Activated CD8-positive, alpha-beta memory T cell treated with anti-CD3 and anti-CD28 coated beads, Interleukin-2, amount 50 U/mL, for 48 hours (primary cell): ENCODE measurements at regions not wholly inside any gene's neighbourhood (a gene's known extent, or its start where the extent isn't known, plus 50 kb on each side); places are given as distances from the start of the nearest gene placed in this dataset.

Experiments
- DNase-seq: peaks from one replicate; pipeline ENCODE4 v3.0.0-alpha.2; 2020

DNA sequence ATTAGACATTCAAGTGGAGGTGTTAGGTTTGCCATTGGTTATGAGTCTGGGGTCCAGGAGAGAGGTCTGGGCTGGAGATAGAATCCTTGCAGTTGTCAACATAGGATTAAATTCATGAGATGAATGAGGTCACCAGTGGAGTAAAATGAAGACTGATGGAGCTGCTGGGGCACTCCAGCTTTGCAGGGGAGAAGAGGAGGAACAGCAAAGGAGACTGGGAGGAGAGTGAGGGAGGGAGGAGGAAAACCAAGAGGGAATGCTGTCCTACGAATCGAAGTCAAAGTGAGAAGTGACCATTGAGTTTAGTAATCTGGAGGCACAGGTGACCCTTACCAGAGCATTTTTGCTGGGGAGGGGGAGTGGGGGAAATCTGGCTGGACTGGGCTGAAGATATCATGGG is 178.2 kb upstream of the NR3C1 start:
- DNase-seq = no peak

DNA sequence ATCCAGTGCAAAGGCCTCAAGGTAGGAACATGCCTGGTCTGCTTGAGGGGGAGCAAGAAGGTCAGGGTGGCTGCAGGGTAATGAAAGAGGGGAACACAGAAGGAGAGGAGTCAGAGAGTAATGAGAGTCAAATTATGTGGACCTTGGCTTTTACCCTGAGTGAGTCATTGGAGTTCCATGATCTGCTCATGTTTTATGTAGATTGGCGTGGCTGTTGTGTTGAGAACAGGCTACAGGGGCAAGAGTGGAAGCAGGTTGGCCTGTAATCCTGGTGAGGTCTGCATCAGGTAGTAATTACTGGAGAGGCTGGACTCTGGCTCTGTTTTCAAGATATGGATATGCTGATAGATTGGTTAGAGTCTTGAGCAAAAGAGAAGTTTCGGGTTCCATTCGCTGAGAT is 177.7 kb upstream of the NR3C1 start:
- no peak for DNase-seq

DNA sequence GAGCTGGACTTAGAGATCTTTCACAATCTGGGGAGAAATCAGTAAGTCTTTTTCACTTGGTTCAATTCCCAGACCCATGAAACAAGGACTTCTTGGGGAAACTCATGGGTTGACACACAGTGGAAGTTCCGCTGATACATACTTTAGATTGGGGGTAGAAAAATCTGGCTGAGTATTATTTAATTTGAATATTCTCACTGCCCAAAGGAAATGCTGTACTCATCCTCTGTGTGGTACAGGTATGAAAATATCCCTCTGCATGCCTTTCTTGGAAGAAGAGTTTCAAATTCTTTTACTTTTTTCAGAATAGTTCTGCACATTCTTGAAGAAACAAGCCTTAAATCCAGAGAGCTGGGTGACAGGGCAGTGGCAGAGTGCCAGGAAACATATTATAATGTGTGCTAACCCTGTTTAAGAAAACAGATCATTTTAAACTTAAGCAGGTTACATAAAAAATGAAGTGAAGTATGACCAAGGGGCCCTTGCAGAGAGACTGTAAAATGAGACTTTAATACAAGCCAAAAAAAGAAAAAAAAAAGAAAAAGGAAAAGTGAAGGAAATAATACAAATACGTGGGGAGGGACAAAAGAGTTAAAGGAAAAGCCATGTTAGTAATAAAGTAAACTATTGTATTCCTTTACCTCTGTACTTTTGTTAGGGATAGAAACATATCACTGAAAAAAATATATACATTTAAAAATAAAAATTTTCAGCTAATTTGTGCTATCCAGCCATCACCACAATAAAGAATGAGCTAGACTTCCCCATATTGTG is 173.4 kb upstream of the NR3C1 start:
- DNase-seq = no peak

DNA sequence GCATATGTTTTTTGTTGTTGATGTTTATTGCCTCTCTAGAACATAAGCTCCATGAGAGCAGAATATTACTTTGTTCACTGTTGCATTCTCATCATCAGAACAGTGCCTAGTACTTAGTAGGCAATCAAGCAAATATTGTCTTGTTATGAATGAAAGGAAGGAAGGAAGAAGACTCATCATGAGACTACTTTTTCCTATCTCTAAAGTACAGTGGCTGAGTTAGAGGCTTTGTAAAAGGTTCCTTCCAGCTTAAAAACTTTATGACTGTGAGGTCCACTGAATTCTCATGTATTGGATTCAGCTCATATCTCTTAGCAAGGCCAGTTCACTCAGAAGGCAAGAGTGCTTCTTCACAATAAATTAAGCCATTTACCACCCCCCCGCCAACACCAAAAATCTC is 171.8 kb upstream of the NR3C1 start:
- no peak for DNase-seq

DNA sequence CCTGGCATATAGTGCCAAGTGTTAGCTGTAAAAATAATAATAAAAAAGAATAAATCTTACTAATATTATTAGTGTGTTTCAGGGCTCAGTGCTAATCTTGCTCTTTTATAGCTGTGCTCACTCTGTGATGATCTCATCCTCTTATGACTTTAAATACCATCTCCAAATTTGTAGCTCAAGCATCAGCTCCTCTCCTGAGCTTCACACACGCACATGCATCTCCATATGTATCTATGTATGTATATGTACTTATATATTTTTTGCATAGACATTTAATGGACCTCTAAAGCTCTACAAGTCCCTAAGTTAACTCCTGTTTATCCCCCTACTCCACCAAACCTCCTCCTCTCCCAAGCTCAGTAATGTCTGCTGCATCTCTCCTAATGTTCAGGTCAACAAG is 170.8 kb upstream of the NR3C1 start:
- no peak for DNase-seq

DNA sequence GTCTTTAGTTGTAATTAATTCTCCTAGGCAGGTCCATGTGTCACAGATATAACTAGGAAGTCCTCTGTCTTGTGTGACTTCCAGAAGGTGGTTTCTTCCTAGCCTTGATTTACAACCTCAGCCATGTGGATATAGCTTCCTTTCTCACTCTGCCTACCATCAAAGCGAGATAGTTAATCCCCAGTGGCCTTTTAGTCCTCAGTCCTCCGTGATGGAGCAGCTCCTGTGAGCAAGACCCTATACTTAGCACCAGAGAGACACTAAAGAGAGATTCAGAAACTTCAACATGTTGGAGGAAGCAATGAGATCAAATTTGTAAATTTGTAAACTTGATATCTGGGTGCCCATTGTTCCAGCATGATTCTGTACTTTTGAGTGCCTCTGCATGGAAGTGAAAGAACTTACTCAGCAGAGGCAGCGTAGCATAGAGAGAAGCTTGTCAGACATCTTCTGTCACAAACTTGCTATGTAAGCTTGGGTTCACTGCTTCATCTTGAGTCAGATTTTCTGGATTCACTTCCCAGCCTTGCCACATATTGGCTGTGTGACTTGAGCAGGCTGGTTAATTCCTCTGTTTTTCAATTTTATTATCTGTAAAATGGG is 170.2 kb upstream of the NR3C1 start:
- DNase-seq = no peak

DNA sequence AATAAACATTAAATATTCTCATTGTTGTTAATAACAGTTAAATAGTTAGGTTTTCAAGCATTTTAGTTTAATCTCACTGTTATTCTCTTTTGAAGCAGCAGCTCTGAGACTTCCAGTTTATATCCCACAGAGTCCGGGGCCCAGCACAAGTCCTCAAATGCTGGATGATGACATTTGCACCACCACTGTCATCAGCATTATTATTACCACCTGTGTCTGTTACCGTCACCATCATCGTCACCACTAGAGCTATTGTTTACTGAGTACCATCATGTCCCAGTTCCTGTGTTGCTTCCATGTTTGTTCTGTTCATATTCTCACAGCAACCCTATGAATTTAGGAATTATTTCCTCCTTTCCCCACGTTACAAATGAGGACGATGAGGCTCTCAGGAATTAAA is 169.2 kb upstream of the NR3C1 start:
- no peak for DNase-seq

DNA sequence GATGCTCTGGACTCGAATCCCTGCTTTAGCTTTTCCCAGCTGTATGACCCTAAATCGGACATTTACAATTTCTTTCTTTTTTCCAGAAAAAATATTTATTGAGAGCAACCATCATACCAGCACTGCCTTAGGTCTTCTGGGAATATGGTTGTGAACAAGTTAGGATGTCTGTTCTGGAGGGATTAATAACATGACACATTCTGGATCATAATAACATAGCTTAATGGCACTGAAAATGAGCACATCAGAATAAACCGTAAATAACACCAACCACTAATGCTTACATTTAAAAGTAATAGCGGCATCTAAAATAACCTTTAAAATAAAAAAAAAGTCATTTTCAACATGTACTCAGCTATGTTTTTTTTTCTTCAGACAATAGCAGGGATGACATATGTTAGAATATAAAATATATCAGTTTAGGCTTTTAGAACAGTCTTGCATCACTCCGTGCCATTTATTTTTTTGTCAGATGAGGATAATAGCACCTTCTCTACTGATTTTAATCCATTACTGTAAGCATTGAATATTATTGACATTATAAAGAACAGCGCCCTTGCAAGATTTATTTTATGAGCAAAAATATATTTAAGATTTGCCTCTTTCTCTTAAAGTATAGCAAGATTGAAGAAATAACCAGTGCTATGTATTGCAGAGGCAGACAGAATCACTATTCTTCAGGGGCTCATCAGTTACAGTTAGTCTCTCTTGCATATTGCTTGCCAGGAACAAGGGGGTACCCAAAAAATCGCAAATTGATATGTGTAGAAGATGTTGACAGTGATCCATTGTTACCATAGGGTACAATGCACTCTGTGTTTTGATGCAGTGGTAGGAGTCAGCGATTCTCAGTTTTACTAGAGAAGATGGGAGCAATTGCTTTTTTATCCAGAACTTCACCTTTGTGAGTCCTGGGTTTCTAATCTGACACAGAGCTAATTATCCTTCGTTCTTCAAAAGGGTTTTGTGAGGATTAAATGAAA is 168.4 kb upstream of the NR3C1 start:
- no peak for DNase-seq

DNA sequence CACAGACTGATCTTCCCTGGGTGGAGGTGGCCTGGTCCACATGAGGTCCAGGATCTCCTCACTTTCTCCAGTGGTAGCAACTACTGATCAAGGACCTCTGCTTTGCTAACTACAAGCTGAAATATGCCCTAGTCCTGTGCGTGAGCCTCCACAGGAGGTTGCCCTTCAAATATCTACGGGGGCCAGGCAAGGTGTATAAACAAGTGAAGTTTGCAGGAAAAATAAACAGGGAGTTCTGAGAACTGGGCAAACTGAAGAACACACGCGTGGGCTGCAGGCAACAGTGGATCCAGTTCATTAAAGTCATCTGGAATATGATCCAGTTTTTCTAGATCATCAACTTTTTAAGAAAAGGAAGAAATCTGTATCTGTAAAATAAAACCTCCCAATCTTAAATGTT is 167.5 kb upstream of the NR3C1 start:
- no peak for DNase-seq

DNA sequence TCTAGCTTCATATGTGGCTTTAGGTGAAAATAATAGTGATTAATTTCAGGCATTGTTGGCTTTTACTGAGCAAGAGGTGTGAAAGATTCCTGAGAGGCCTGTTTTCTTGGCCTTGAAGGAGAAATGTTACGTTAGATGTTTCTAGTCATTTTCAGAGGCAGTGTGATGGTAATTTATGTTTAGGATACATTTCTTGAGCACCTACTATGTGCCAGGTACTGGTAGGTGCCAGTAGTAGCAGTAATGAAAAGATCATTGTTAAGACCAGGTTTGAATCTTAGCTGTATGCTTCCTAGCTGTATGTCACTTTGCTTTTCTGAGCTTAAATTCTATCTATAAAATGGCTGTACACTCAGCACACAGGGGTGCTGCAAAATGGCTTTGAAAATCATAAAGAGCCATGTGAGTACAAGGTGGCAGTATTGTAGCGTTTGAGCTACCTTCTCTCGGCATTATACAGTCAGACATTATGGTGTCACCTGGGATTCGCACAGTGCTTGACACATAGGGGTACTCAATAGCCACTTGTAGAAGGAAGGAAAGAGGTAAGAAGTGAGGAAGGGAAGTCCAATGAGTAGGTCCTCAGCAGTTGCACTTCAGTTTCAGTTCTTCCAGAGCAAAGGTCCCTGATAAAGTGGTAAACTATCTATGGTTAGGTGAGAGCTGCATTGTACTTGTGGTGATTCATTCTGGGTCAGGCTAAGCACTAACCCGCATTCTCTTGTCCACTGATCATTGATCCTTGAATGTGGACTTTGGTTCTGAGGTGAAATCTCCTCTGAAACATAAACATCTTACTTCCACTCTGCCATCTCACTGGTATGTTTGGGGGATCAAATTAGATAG is 166.5 kb upstream of the NR3C1 start:
- no peak for DNase-seq

DNA sequence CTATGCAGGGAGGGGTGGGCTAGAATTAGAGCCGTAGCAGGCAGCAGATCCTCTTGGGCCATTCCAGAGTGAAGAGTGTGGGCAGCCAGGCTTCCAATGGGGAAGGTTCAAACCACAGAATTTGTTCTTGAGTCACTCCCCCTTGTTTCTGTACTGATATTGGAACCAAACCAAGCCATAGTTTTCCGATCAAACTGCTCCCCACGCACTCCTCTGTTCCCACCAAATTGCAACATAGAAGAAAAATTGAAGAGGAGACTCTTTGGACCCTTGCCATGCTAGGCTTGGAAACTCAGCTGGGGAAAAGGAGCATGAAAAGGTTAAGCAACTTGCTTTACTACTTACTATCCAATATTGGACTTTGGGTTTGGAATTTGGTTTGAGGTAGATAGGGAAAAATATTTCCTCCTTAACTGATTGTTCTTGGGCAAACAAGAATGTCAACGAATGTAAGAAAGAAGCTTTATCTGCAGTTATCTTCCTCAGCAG is 165.8 kb upstream of the NR3C1 start:
- no peak for DNase-seq

DNA sequence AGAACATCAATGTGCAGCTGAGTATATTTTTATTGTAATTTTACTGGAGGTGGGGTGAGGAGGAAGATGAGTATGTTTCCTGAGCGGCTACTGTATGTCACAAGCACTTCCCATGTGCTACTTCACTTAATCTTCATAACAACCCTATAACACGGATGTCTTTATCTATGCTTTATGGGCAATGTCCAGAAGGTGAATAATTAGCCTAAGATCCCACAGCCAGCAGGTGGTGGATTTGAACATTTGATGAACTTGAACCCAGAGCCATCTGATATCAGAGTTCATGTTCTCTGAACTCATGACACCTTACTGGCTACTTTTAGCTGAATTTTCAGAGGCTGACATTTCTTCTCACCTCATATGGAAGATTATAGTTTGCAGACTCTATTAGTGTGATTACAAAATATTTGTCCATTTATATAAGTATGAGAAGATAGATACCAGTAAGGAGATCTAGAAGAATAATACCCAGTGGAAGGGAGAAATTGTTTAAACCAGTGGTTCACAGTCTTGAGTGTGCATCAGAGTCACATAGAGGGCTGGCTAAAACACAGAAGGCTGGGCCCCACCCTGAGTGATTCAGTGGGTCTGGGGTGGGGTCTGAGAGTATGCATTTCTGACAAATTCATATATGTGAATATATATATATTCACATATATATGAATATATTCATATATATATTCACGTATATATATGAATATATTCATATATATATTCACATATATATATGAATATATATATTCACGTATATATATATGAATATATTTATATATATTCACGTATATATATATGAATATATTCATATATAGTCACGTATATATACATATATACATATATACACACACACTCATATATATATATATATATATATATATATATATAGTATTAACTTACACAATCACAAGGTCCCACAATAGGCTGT is 164.4 kb upstream of the NR3C1 start:
- no peak for DNase-seq

DNA sequence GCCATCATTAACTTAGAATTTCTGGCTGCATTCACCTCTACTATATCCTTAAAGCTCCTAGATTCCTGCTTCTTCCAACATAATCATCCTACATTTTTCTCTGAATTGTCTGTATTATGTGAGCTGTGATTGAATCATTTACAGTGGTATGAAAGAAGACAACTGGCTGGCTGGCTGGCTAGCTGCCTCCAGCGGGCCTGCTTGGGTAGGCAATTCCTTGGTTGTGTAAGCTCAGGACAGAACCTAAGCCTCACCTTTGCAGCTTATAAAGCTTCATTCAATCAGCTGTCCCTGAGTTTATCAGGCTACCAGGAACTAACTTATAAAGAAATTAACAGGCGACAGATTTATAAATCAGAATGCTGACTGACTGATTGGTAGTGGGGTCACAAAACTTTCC is 162.7 kb upstream of the NR3C1 start:
- no peak for DNase-seq

DNA sequence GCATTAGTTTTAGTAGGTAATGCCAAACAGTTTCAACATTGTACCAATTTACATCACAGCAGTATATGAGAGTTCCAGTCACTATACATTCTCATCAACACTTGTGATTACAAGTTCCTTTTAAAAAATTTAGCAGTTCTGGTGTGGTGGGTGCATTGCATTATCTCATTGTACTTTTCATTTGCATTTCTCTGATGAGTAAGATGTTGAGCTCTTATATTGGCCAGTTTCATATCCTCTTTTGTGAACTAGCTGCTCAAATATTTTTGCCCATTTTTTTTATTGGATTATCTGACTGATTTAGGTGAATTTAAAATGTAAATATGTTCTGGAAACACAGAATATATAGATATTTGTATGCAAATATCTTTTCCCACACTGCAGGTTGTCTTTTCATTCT is 160.9 kb upstream of the NR3C1 start:
- DNase-seq = no peak

DNA sequence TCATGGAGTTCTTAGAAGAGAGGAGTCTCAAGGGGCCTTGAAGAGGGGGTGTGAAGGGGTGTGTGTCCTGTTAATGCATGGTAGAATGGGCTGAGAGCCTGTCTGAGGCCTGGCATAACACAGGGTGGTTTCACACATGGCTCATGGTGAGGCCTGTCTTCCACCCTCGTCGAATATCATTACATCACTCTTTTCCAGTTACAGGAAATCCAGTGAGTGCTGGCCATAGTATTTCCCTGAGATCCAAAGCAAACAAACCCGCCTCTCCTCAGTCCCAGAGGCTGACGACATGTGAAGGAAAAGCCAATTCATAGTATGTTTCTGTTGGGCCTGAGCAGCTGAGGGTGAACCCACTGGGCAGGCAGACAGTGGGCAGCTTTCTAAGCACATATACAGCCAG is 159.4 kb upstream of the NR3C1 start:
- no peak for DNase-seq

DNA sequence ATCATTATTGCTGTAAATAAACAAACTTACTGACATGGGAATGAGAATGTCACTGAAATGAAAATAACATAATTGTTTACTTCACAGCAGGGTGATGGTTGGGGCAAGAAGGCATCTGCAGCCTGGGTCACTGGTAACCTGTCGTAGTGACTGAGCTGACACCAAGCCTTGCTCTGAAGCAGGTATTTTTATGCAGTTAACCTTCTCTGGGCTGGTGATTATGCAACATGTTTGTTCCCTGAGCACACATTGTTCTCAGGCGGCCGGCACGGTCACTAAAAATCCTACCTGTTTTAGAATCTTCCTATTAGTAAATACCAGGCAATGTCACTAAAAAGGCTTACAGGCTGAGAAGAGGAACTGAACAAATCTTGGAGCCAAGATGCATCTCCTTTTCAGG is 157.7 kb upstream of the NR3C1 start:
- no peak for DNase-seq

DNA sequence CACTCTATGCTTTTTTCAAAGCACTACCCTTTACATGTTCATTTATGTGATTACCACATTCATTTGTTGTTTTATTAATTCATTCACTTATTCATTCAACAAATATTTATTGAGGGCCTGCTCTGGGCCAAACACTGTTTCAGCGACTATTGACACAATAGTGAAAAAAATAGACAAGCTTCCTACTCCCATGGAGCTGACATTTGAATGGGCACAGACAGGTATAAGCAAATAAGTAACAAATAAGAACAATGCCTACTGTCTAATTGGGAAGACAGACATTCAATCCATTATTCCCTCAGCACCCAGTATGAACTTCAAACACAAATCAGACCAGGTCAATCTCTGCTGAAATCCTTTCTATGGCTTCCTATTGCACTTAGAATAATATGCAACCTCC is 156.9 kb upstream of the NR3C1 start:
- no peak for DNase-seq

DNA sequence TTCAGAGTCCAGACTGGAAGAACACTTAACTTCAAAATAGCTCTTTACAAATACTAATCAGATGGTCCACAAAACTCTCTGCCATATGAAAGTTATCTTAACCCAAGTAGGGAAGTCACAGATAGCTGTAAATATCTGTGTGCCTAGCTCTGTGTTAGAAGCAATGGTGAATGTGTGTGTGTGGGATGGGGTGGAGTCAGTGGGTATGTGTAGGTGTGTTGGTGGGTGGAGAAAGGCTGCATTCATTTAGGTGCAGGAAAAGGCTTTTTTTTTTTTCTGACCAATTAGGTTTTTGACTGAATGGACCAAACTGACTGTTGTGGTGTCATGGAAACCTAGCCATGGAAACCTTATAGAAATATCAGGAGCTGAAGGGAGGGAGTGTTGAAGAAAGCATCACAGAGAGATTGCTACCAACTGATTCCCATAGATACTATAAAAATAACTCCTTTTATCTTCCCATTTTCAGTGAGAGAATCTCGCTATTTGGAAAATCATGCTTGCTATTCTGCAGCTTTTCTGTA is 156.2 kb upstream of the NR3C1 start:
- no peak for DNase-seq

DNA sequence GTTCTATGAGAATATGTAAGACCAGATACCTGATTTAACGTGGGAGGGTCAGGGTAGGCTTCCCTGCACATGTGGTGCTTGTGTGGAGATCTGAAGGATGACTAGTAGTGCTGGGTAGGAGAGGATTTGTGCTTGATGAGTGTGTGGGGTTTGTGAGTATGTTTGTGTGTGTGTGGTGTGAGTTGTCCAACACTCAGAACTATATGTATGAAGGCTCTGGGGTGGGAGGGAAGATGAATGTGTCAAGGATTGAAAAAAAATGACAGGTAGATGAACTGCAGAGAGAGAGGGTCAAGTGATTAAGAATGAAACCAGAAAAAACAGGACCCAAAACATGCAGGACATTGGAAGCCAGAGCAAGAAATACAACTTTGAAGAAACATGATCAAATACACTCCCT is 154.6 kb upstream of the NR3C1 start:
- DNase-seq = no peak

DNA sequence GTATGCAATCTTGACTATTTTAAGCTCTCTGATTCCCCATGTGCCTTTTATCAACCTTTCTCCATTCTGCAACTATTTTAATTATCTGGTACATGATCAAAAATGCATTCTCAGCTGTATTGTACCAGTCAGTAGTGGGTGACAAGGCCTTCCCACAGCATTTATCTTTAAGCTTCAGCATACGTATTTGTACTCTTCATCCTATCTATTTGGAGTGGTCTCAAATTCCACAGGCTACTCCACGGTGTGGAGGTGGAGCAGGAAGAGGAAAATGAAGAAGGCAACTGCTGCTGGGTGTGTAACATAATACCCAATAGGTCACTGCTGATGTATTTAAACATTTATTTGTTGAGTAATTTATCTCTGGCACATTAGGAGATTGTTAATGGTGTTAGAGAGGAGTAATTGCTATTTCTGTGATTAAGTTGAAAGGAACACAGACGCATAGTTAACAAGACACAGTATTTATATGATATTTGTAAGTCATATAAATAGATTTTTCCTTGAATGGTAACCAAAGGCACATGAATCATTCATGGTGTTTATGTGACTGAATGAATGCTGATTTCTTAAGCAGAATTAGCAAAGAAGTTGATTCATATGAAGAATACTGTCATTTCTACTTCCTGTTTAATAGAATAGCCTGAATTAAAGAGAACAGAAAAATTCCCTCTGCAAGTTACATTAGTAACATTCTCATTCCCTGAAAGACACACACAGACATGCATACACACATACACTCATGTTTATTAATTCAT is 153.8 kb upstream of the NR3C1 start:
- no peak for DNase-seq
